Stimulated activated CD8-positive, alpha-beta memory T cell treated with anti-CD3 and anti-CD28 coated beads, Interleukin-2, amount 100 ng/mL, for 1 hour (primary cell): ENCODE measurements at regions not wholly inside any gene's neighbourhood (a gene's known extent, or its start where the extent isn't known, plus 50 kb on each side); places are given as distances from the start of the nearest gene placed in this dataset.

ENCODE experiments used
- DNase-seq, 2 donors: peaks; one replicate each; pipeline ENCODE4 v3.0.0-alpha.2; 2020; ENCODE audit warnings: low read depth in 2 of 2

- no peak for DNase-seq
These were observed 241.5 kb downstream of the LTN1 start for GRCh38 chr21:28751176-28751575.

GRCh38 chr21:28750565-28750964 lies 242.1 kb downstream of the LTN1 start:
- no peak for DNase-seq

- no peak for DNase-seq
These were observed 243.1 kb downstream of the LTN1 start for GRCh38 chr21:28749536-28749935.

- DNase-seq, result no peak
These were observed 245.2 kb downstream of the LTN1 start for GRCh38 chr21:28747464-28747863.

- DNase-seq, result no peak
These were observed 246.5 kb downstream of the LTN1 start for GRCh38 chr21:28746166-28746565.

GRCh38 chr21:28745131-28746016 lies 247.3 kb downstream of the LTN1 start:
- DNase-seq, result peak; percentile 24 to 38

GRCh38 chr21:28743723-28744122 lies 249.0 kb downstream of the LTN1 start:
- no peak for DNase-seq

GRCh38 chr21:28742527-28742926 lies 250.2 kb downstream of the LTN1 start:
- no peak for DNase-seq

GRCh38 chr21:28740125-28740524 lies 252.6 kb downstream of the LTN1 start:
- DNase-seq, result no peak

- no peak for DNase-seq
These were observed 253.8 kb downstream of the LTN1 start for GRCh38 chr21:28738882-28739281.

GRCh38 chr21:28738420-28738704 lies 254.3 kb downstream of the LTN1 start:
- DNase-seq, result no peak

- DNase-seq, result no peak
These were observed 254.8 kb downstream of the LTN1 start for GRCh38 chr21:28737674-28738419.

GRCh38 chr21:28734522-28735175 lies 258.0 kb downstream of the LTN1 start:
- no peak for DNase-seq

- no peak for DNase-seq
These were observed 260.9 kb downstream of the LTN1 start for GRCh38 chr21:28731700-28732321.

- DNase-seq, result no peak
These were observed 262.8 kb downstream of the LTN1 start for GRCh38 chr21:28729887-28730286.

- no peak for DNase-seq
These were observed 264.9 kb downstream of the LTN1 start for GRCh38 chr21:28727809-28728208.

GRCh38 chr21:28725396-28725795 lies 267.3 kb downstream of the LTN1 start:
- no peak for DNase-seq

- no peak for DNase-seq
These were observed 269.0 kb downstream of the LTN1 start for GRCh38 chr21:28723646-28724045.

- DNase-seq, result no peak
These were observed 273.0 kb downstream of the LTN1 start for GRCh38 chr21:28719723-28720122.

- no peak for DNase-seq
These were observed 277.8 kb downstream of the LTN1 start for GRCh38 chr21:28714777-28715464.

- no peak for DNase-seq
These were observed 280.3 kb downstream of the LTN1 start for GRCh38 chr21:28712411-28712810.

GRCh38 chr21:28705616-28706015 lies 287.1 kb downstream of the LTN1 start:
- no peak for DNase-seq
